Spleen (tissue), 11 donors: ENCODE measurements at regions not wholly inside any gene's neighbourhood (a gene's known extent, or its start where the extent isn't known, plus 50 kb on each side); places are given as distances from the start of the nearest gene placed in this dataset.

Experiments used
- DNase-seq: peaks from one replicate; pipeline ENCODE4 v3.0.0-alpha.2; 2020
- H3K27ac ChIP-seq, 8 donors: fragments of 200-600 bp; sonication (generic) in 7 of 8; 1 replicate in 4 of 8; 2 replicates in 4 of 8; pipeline versions ENCODE4 v1.5.0 to v1.8.0; 2016 to 2021; ENCODE audit warnings: inconsistent platforms in 4 of 8, mild to moderate bottlenecking in 4 of 8, moderate library complexity in 1 of 8
- H3K27me3 ChIP-seq, 7 donors: fragments of 200-600 bp; sonication (generic) in 6 of 7; replicated peaks in 1 of 7; 1 replicate in 4 of 7; 2 replicates in 3 of 7; pipeline versions ENCODE4 v1.5.0 to v1.8.0; 2016 to 2021; ENCODE audit warnings: inconsistent platforms in 3 of 7, mild to moderate bottlenecking in 1 of 7
- H3K36me3 ChIP-seq, 6 donors: fragments of 200-600 bp; sonication (generic) in 5 of 6; 1 replicate in 4 of 6; 2 replicates in 2 of 6; pipeline versions ENCODE4 v1.5.0 to v1.8.0; 2016 to 2021; ENCODE audit warnings: inconsistent platforms in 2 of 6
- H3K4me1 ChIP-seq, 6 donors: fragments of 200-600 bp; sonication (generic) in 5 of 6; 1 replicate in 3 of 6; 2 replicates in 3 of 6; pipeline versions ENCODE4 v1.5.0 to v1.8.0; 2016 to 2021; ENCODE audit warnings: inconsistent platforms in 3 of 6
- H3K4me3 ChIP-seq, 8 donors: fragments of 200-600 bp; sonication (generic) in 7 of 8; 1 replicate in 4 of 8; 2 replicates in 4 of 8; pipeline versions ENCODE4 v1.5.0 to v1.8.0; 2016 to 2021; ENCODE audit warnings: inconsistent platforms in 4 of 8, mild to moderate bottlenecking in 4 of 8, moderate library complexity in 2 of 8
- H3K9me3 ChIP-seq, 8 donors: fragments of 200-600 bp; sonication (generic) in 7 of 8; 1 replicate in 4 of 8; 2 replicates in 4 of 8; pipeline versions ENCODE4 v1.5.0 to v1.8.0; 2016 to 2021; ENCODE audit warnings: inconsistent platforms in 4 of 8
- CTCF ChIP-seq, 11 experiments: fragments of 200-600 bp in 7 of 11; fragments of 450-650 bp in 4 of 11; sonication (generic) in 4 of 11; IDR thresholded peaks in 8 of 11; conservative IDR thresholded peaks in 3 of 11; 1 replicate in 7 of 11; 2 replicates in 4 of 11; pipeline versions ENCODE4 v1.4.0 to v1.8.0; 2016 to 2021; ENCODE audit warnings: antibody characterized with exemption in 11 of 11, inconsistent platforms in 4 of 11, mild to moderate bottlenecking in 1 of 11
- POLR2A ChIP-seq, 3 donors: fragments of 450-650 bp; IDR thresholded peaks; one replicate each; pipeline ENCODE4 v1.5.1; 2017; ENCODE audit warnings: antibody characterized with exemption in 3 of 3, mild to moderate bottlenecking in 1 of 3
- POLR2AphosphoS5 ChIP-seq, 3 donors: sonication (generic); formaldehyde crosslinking; IDR thresholded peaks; one replicate each; pipeline ENCODE4 v1.5.1; 2017; ENCODE audit warnings: antibody characterized with exemption in 3 of 3
- WGBS, 5 donors: extraction: QIAGEN DNeasy Blood & Tissue Kit in 3 of 5; methylation state at CpG; one replicate each; pipeline versions ENCODE4 v1.1.5 to v1.1.7; 2013 to 2018; 5-methylcytosine and 5-hydroxymethylcytosine counted together
- intact Hi-C: fragments of 100-400 bp; cut with DNase I; formaldehyde crosslinking; loops from one replicate; pipeline ENCODE4 v1.15.0; 2023; ENCODE audit warnings: low total_unique reads
- donor health status: healthy with polysubstance abuse.
- donor health status: DM: no; HTN: no; CAD: no; lungs with moderate emphysema.
- donor health status: DM: no; HTN: no; CAD: no.
- donor health status: Bipolar disorder and iron deficiency.
- donor health status: healthy.
- donor health status: DM: no; HTN: no; CAD: no.
- donor health status: DM: yes; HTN: yes; CAD: no.

DNA sequence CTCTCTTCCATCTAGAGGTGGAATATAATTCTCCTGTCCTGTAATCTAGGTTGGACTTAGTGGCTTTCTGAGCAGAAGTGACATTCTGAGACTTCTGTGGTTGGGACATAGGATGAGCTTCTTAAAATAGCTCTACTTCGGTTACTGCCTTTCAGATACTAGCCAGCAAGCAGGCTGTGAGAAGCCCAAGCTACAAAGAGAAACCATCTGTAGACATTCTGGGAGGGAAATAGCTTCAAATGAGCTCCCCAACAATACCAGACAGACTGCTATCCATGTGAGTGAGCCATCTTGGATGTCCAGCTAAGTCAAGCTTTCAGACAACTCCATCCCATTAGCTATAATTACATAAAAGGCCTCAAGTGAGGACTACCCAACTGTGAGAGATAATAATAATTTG lies 568.9 kb downstream of the DMRTA1 start:
- no peaks in the 10 kb centered on the region for H3K4me1 ChIP-seq
- peaks cover 0 to 13% (median 3%) of the 10 kb centered on the region in 8 donors for H3K9me3 ChIP-seq
- WGBS, 5 donors, result 61 to 93% (median 81%) methylated on average over 1 of the region's 1 CpG
- no peak for DNase-seq
- intact Hi-C loops, result no loop called here
- no peaks in the 10 kb centered on the region for H3K27me3 ChIP-seq
- H3K27ac ChIP-seq, result no peak overlapping the region
- no peaks in the 10 kb centered on the region for H3K36me3 ChIP-seq
- no peak for TF ChIP-seq CTCF (IDR thresholded peaks at IDR 0.05 in 8 of 11, conservative IDR thresholded peaks at IDR 0.05 in 3 of 11)
- no peak for TF ChIP-seq POLR2A (IDR thresholded peaks at IDR 0.05)
- no peak for TF ChIP-seq POLR2AphosphoS5 (IDR thresholded peaks at IDR 0.05)
- no peak overlapping the region for H3K4me3 ChIP-seq

DNA sequence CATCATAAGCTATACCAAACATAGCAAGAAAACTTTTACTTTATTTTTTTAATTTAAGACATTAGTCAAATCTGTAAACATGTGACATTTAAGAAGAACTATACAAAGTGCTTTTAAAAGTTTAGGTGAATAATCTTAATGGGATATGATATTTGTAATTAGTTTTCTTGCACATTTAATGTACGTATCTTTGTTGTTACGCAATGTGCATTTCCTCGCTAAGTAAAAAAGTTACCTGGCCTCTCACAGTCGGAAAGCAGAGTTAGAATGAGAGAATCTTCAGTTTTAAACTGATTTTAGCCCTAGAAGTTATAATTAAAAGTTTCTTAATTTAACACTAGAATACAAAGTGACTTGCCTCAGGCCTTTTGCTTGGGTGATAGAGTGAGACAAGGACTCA lies 589.8 kb downstream of the DMRTA1 start:
- 83 to 96% (median 91%) methylated on average over 4 of the region's 4 CpGs for WGBS, 5 donors
- intact Hi-C loops, result no loop called here
- TF ChIP-seq CTCF (IDR thresholded peaks at IDR 0.05 in 8 of 11, conservative IDR thresholded peaks at IDR 0.05 in 3 of 11) (no peak), POLR2A (IDR thresholded peaks at IDR 0.05) (no peak), POLR2AphosphoS5 (IDR thresholded peaks at IDR 0.05) (no peak)
- H3K4me1 ChIP-seq, result no peaks in the 10 kb centered on the region
- H3K4me3 ChIP-seq, result no peak overlapping the region
- no peaks in the 10 kb centered on the region for H3K36me3 ChIP-seq
- no peak overlapping the region for H3K27ac ChIP-seq
- H3K27me3 ChIP-seq, result no peaks in the 10 kb centered on the region
- DNase-seq, result no peak
- H3K9me3 ChIP-seq, result peaks cover 0 to 20% (median 8%) of the 10 kb centered on the region in 8 donors

DNA sequence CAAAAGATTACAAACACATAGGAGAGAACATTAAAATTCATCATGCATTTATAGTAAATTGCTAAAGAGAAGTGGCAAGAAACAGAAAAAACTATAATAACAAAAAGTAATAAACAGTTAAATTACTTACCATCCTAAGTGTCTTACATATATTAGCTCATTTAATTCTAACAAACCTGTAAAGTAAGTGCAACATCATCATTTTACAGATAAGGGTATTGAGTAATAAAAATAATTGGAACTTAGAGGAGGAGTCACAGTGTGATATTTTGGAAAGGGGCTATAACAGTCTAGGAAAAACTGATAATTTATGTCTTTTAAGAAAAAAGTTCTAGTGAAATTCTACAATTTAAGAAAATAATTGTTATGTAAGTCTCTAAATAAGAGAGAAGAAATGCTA lies 592.8 kb downstream of the DMRTA1 start:
- Histone ChIP-seq H3K27me3 (no peaks in the 10 kb centered on the region), H3K9me3 (no peaks in the 10 kb centered on the region), H3K4me1 (no peaks in the 10 kb centered on the region), H3K4me3 (no peak overlapping the region), H3K27ac (no peak overlapping the region), H3K36me3 (no peaks in the 10 kb centered on the region)
- DNase-seq, result no peak
- TF ChIP-seq POLR2A (IDR thresholded peaks at IDR 0.05), result no peak
- TF ChIP-seq POLR2AphosphoS5 (IDR thresholded peaks at IDR 0.05), result no peak
- no peak for TF ChIP-seq CTCF (IDR thresholded peaks at IDR 0.05 in 8 of 11, conservative IDR thresholded peaks at IDR 0.05 in 3 of 11)
- intact Hi-C loops, result no loop called here

GRCh38 chr9:23041466-23041865 lies 594.8 kb downstream of the DMRTA1 start:
- Histone ChIP-seq H3K9me3 (peaks cover 0 to 10% (median 0%) of the 10 kb centered on the region in 8 donors), H3K36me3 (no peaks in the 10 kb centered on the region), H3K4me3 (no peak overlapping the region), H3K27me3 (no peaks in the 10 kb centered on the region), H3K4me1 (no peaks in the 10 kb centered on the region), H3K27ac (no peak overlapping the region)
- intact Hi-C loops, result no loop called here
- no peak for DNase-seq
- TF ChIP-seq POLR2A (IDR thresholded peaks at IDR 0.05), result no peak
- no peak for TF ChIP-seq POLR2AphosphoS5 (IDR thresholded peaks at IDR 0.05)
- TF ChIP-seq CTCF (IDR thresholded peaks at IDR 0.05 in 8 of 11, conservative IDR thresholded peaks at IDR 0.05 in 3 of 11), result no peak
